A673 (cell line): ENCODE measurements at regions not wholly inside any gene's neighbourhood (a gene's known extent, or its start where the extent isn't known, plus 50 kb on each side); places are given as distances from the start of the nearest gene placed in this dataset.

Source experiments
- BruUV-seq: library from RNA; stranded (reverse); fragments of 400-500 nt; replicated peaks from 2 replicates; lab custom pipeline; 2021; lab: Mats Ljungman, UMichigan
- CTCF ChIA-PET: fragments of 300-600 bp; sonication (Branson Sonifier 250); formaldehyde crosslinking; loops from one replicate; lab custom pipeline; 2022; ENCODE audit warnings: antibody characterized with exemption; lab: Charles Lee
- POLR2A ChIA-PET: fragments of 300-600 bp; sonication (Branson Sonifier 250); formaldehyde crosslinking; loops from one replicate; lab custom pipeline; 2022; ENCODE audit warnings: antibody characterized with exemption; ENCODE audit not compliant: low non-redundant PET; lab: Charles Lee
- DNase-seq: peaks from one replicate; pipeline ENCODE4 v3.0.0-alpha.2; 2015; ENCODE audit warnings: low spot score
- H3K27ac ChIP-seq: fragments of 200-600 bp; sonication (generic); 2 replicates; pipeline ENCODE4 v1.5.1; 2016; ENCODE audit warnings: mixed run types, low read depth, mild to moderate bottlenecking, mixed read lengths, antibody characterized with exemption, low read length; ENCODE audit not compliant: poor library complexity, severe bottlenecking
- H3K27me3 ChIP-seq: fragments of 200-600 bp; sonication (generic); replicated peaks from 2 replicates; pipeline ENCODE4 v1.6.1; 2017; ENCODE audit warnings: mixed run types, low read depth, mild to moderate bottlenecking, mixed read lengths, antibody characterized with exemption, low read length; ENCODE audit not compliant: insufficient read depth, poor library complexity
- H3K36me3 ChIP-seq: fragments of 200-600 bp; sonication (generic); 2 replicates; pipeline ENCODE4 v1.6.1; 2016; ENCODE audit warnings: mixed run types, mild to moderate bottlenecking, mixed read lengths, antibody characterized with exemption, low read length; ENCODE audit not compliant: insufficient read depth, poor library complexity, severe bottlenecking
- H3K4me1 ChIP-seq: fragments of 200-600 bp; sonication (generic); 2 replicates; pipeline ENCODE4 v1.6.1; 2017; ENCODE audit warnings: mixed run types, mild to moderate bottlenecking, mixed read lengths, antibody characterized with exemption, low read length; ENCODE audit not compliant: insufficient read depth, poor library complexity, severe bottlenecking
- H3K4me3 ChIP-seq: fragments of 200-600 bp; sonication (generic); 2 replicates; pipeline ENCODE4 v1.5.1; 2016; ENCODE audit warnings: low read depth, mixed run types, mild to moderate bottlenecking, mixed read lengths, low read length; ENCODE audit not compliant: poor library complexity, severe bottlenecking
- H3K9me3 ChIP-seq: fragments of 200-600 bp; sonication (generic); 2 replicates; pipeline ENCODE4 v1.6.1; 2016; ENCODE audit warnings: mixed run types, low read depth, mild to moderate bottlenecking, mixed read lengths, antibody characterized with exemption, low read length; ENCODE audit not compliant: poor library complexity, severe bottlenecking
- CTCF ChIP-seq: fragments of 300-800, 200-600 bp; sonication (generic); conservative IDR thresholded peaks from 2 replicates; pipeline ENCODE4 v1.5.1; 2017; ENCODE audit warnings: low read depth, mild to moderate bottlenecking, antibody characterized with exemption, low read length, moderate library complexity, mixed read lengths
- EZH2 ChIP-seq: fragments of 200-600 bp; sonication (generic); IDR thresholded peaks from 2 replicates; pipeline ENCODE4 v1.6.1; 2017; ENCODE audit warnings: borderline replicate concordance, low read depth, mild to moderate bottlenecking, mixed read lengths, antibody characterized with exemption, low read length; ENCODE audit not compliant: poor library complexity, severe bottlenecking
- intact Hi-C: fragments of 100-400 bp; cut with micrococcal nuclease; formaldehyde crosslinking; loops from one replicate; pipeline ENCODE4 v1.10.0; 2022; ENCODE audit not compliant: unreplicated experiment

GRCh38 chr4:103787057-103787456 lies 67.3 kb upstream of the TACR3 start:
- Histone ChIP-seq H3K9me3 (peaks cover 3% of the 10 kb centered on the region), H3K27me3 (no peaks in the 10 kb centered on the region), H3K4me3 (no peak overlapping the region), H3K4me1 (no peaks in the 10 kb centered on the region), H3K27ac (no peak overlapping the region), H3K36me3 (no peaks in the 10 kb centered on the region)
- no TSS peak for BruUV-seq
- intact Hi-C loops, result loop anchor here (2.0 to 10.0 kb wide), 3 partner anchors 152 to 582 kb away; no protein-coding TSS in a partner anchor
- no peak for DNase-seq
- ChIA-PET POLR2A (no interaction called here), CTCF (no interaction called here)
- no peak for TF ChIP-seq CTCF
- no peak for TF ChIP-seq EZH2

GRCh38 chr4:103786593-103786992 lies 66.8 kb upstream of the TACR3 start:
- Histone ChIP-seq H3K4me3 (no peak overlapping the region), H3K27ac (no peak overlapping the region), H3K27me3 (no peaks in the 10 kb centered on the region), H3K9me3 (peaks cover 2% of the 10 kb centered on the region), H3K36me3 (no peaks in the 10 kb centered on the region), H3K4me1 (no peaks in the 10 kb centered on the region)
- intact Hi-C loops, result loop anchor here (2.0 to 10.0 kb wide), 3 partner anchors 152 to 582 kb away; no protein-coding TSS in a partner anchor
- POLR2A ChIA-PET, result no interaction called here
- no peak for DNase-seq
- TF ChIP-seq CTCF (no peak), EZH2 (no peak)
- no TSS peak for BruUV-seq
- CTCF ChIA-PET, result no interaction called here

GRCh38 chr4:103786014-103786413 lies 66.2 kb upstream of the TACR3 start:
- no peaks in the 10 kb centered on the region for H3K4me1 ChIP-seq
- H3K4me3 ChIP-seq, result no peak overlapping the region
- POLR2A ChIA-PET, result no interaction called here
- no peak overlapping the region for H3K27ac ChIP-seq
- intact Hi-C loops, result loop anchor here (2.0 to 10.0 kb wide), 3 partner anchors 151 to 581 kb away; no protein-coding TSS in a partner anchor
- DNase-seq, result peak; percentile 71
- no TSS peak for BruUV-seq
- no peak for TF ChIP-seq EZH2
- peak; percentile 63 for TF ChIP-seq CTCF
- H3K36me3 ChIP-seq, result no peaks in the 10 kb centered on the region
- H3K27me3 ChIP-seq, result no peaks in the 10 kb centered on the region
- CTCF ChIA-PET, result no interaction called here
- no peaks in the 10 kb centered on the region for H3K9me3 ChIP-seq
